ENCODE measurements at regions not wholly inside any gene's neighbourhood (a gene's known extent, or its start where the extent isn't known, plus 50 kb on each side); places are given as distances from the start of the nearest gene placed in this dataset.

DNA sequence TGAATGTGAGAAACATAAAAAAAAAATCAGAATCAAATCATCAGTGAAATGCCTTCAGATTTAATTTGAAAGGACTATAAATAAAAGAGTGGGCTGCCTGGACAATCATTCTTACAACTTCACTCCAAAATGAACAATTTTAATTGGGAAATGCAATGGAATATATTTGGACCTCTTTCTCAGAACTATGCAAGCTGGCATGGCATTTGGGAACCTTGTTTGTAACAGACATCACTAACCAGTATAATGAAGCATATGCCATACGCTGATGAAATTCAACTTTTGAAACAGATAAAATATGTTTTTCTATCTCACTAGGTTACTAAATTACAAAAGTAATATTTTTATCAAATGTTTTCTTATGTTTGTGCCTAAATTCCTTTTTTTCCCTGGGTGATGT is 64.2 kb upstream of the FAM216B start:
- TF ChIP-seq, protein P1, sequence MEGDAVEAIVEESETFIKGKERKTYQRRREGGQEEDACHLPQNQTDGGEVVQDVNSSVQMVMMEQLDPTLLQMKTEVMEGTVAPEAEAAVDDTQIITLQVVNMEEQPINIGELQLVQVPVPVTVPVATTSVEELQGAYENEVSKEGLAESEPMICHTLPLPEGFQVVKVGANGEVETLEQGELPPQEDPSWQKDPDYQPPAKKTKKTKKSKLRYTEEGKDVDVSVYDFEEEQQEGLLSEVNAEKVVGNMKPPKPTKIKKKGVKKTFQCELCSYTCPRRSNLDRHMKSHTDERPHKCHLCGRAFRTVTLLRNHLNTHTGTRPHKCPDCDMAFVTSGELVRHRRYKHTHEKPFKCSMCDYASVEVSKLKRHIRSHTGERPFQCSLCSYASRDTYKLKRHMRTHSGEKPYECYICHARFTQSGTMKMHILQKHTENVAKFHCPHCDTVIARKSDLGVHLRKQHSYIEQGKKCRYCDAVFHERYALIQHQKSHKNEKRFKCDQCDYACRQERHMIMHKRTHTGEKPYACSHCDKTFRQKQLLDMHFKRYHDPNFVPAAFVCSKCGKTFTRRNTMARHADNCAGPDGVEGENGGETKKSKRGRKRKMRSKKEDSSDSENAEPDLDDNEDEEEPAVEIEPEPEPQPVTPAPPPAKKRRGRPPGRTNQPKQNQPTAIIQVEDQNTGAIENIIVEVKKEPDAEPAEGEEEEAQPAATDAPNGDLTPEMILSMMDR (conservative IDR thresholded peaks at IDR 0.05), result no peak
- TF ChIP-seq ZFX (IDR thresholded peaks at IDR 0.05), result no peak
- H3K27ac ChIP-seq, result no peak overlapping the region

DNA sequence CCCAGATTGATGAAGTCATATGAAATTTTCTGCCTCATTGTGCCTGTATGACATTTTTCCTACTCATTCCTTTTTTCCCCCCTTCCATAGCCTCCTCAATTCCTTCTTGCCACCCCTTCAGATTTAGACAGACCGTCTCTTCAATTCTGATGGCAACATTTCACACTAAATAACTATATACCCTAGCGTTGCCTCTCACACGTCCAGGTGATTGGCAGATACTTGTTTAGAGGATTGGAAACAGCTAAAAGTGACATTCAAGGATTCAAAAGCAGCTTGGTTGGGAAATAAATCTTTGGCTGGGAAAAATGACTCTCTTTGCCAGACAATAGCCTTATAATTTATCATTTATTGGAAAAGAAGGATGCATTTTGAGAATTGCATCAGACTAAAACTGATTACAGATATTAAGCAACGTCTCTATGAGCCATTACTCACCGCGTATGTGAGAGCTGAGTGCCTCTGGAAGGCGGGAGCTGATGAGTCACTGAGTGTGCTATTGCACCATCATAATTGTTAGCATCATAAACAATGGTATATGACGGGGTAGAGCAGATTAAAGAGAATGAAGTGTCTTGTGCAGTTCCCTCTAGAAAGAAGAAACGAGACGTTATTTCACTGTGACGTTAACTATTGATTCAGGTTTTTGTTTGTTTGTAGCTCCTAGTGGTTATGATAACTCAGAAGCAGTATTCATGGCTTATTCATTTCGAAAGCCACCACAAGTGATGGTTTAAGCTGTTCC is 61.1 kb upstream of the FAM216B start:
- H3K27ac ChIP-seq, result no peak overlapping the region
- no peak for TF ChIP-seq ZFX (IDR thresholded peaks at IDR 0.05)
- TF ChIP-seq, protein P1 (conservative IDR thresholded peaks at IDR 0.05), result no peak

DNA sequence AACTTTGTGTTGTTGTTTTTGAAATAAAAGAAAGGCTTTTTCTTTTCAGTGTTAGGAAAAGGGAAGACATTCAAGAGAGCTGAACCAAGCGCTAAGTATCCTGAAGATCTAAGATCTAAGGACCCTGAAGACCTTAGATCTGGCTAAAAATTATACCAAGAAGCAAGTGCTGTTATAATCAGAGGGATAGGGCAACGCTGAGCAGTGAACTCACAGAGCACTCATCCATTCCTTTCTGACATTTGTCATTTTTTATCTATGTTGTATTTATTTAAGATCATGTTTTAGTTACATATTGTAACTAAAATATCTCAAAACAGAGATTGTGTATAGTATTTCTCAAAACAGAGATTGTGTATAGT is 60.5 kb upstream of the FAM216B start:
- no peak overlapping the region for H3K27ac ChIP-seq
- TF ChIP-seq, protein P1 (conservative IDR thresholded peaks at IDR 0.05), result no peak
- TF ChIP-seq ZFX (IDR thresholded peaks at IDR 0.05), result no peak

DNA sequence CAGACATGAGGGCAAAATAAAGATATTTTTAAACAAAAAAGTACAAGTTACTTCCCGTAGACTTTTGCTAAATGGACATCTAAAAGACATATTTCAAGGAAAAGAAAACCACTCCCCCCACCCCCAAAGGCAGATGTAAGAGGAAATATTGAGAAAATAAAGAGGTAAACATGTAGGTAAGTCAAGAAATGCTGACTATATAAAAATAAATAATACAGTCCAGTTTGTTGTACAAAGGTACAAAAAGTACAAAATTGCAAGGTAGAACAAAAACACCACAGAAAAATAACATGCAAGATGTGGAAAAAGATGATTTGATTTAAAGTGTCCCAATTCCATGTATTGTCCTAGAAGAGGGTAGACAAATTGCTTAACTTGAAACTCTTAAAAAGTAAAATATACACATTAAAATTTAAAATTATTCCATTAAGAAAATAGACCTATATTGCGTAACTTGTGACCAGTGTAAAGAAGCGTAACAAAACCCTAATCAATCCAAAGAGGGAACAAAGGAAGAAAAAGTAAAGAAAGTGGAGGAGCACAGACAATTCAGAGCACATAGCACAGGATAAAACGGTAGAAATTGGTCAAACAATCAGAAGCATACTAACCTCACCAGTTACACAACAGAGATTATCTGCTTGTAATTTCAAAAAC is 58.4 kb upstream of the FAM216B start:
- TF ChIP-seq ZFX (IDR thresholded peaks at IDR 0.05), result no peak
- TF ChIP-seq, protein P1 (conservative IDR thresholded peaks at IDR 0.05), result no peak
- no peak overlapping the region for H3K27ac ChIP-seq

DNA sequence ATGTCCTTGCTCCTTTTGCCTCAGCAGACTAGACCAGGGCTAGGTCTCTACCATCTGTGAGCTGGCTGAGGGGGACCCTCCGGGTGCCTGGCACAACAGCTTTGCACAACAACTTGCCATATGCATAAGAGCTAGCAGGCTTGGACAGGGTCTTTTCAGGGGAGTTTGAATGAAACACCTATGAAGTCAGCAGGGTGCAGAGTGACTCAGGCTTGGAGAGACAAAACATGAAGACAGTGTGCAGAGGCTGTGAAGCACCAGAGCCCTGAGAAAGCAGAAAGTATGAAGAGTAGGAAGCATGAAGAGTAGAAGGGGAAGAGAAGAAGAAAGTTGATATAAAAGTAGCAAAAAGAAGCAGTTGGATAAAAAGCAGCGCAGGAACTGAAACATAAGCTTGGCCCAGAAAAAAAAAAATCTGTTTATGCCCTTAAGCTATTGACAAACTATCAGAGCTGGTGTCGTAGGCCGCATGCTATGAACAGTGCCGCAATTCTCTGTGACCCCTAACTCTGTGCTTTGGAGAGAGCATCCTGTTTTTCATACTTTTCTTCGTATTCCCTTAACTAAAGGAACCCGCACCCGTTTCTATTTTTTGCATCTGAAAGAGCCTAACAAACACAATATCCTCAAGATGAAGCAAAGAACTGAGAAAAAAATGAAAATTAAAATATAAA is 52.7 kb upstream of the FAM216B start:
- no peak for TF ChIP-seq ZFX (IDR thresholded peaks at IDR 0.05)
- TF ChIP-seq, protein P1 (conservative IDR thresholded peaks at IDR 0.05), result no peak
- no peak overlapping the region for H3K27ac ChIP-seq

DNA sequence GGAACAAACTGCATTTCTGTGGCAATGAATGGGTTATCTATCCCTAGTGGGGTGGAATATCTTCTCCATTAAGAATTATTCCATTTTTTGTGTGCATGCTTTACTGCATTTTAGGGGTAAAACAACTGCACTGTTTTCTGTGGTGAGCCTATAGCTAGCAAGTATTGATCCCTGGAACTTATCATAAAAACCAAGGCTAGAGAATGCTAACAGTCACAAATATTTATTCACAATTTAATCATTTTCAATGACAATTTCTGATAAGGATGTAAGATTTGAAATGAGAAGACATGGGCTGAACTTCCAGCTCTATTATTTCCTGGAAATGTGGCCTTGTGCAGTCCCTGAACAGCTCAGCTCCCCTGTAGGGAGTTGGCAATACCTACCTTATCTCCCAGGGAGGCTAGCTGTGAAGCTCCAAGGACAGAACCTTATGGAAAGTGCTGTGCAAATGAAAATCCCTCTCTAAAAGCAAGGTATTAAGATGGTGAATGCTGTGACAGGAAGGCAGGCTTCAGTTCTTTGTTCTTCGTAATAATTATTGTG is 51.5 kb upstream of the FAM216B start:
- no peak for TF ChIP-seq ZFX (IDR thresholded peaks at IDR 0.05)
- TF ChIP-seq, protein P1 (conservative IDR thresholded peaks at IDR 0.05), result no peak
- no peak overlapping the region for H3K27ac ChIP-seq
